HL-60/S4 (cell line): ENCODE measurements at regions not wholly inside any gene's neighbourhood (a gene's known extent, or its start where the extent isn't known, plus 50 kb on each side); places are given as distances from the start of the nearest gene placed in this dataset.

ENCODE experiments used
- in situ Hi-C: fragments of 300-500 bp; cut with MboI; formaldehyde crosslinking; loops from 2 replicates; pipeline ENCODE4 v1.14.3; 2022; ENCODE audit warnings: low sequenced_read_pairs

GRCh38 chr6:113600551-113601339 is 256.4 kb upstream of the MARCKS start:
- in situ Hi-C loops, result no loop called here

- in situ Hi-C loops, result no loop called here
Observed at GRCh38 chr6:113607821-113608545, 249.2 kb upstream of the MARCKS start.

DNA sequence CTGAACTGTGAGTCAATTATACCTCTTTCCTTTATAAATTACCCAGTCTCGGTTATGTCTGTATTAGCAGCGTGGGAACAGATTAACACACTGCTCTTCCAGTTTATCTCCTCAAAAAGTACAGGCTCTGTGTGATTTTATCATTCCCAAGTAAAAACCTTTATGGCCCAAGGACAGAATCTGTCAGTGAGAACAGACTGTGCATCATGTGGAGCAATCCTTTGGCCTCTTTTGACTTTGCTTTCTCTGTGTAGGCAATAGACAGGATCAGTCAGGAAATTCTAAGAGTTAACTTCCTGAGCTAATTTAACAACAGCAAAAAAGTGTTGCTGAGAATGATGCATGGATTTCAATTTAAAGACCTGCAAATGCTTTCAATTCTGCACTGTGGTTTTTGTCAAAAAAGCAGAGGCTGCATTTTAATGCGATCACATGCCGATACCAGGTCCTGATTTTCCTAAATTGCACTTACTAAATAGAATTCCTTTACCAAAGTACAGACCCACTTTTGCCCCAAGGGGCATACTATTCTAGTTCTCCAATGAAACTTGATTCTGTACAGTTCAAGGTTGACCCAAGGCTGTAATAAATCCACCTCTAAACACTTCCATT is 246.7 kb upstream of the MARCKS start:
- in situ Hi-C loops, result no loop called here

DNA sequence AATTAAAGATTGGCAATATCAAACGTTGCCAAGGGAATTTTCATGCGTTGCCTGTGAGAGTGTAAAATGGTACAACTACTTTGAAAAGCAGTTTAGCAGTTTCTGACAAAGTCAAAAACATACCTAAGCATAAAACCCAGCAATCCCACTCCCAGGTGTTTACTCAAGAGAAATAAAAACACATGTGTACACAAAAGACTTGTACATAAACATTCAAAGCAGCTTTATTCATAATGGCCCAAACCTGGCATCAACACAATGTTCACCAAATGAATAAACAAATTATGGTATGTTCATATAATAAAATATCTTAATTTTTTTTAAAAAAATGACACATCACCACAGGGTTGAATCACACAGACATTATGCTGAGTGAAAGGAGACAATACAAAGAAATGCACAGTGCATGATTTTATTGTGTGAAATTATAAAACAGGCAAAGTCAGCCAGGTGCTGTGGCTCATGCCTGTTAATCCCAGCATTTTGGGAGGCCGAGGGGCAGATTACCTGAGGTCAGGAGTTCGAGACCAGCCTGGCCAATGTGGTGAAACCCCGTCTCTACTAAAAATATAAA is 240.4 kb upstream of the MARCKS start:
- in situ Hi-C loops, result no loop called here

- in situ Hi-C loops, result no loop called here
Observed at GRCh38 chr6:113619077-113619476, 238.1 kb upstream of the MARCKS start.

DNA sequence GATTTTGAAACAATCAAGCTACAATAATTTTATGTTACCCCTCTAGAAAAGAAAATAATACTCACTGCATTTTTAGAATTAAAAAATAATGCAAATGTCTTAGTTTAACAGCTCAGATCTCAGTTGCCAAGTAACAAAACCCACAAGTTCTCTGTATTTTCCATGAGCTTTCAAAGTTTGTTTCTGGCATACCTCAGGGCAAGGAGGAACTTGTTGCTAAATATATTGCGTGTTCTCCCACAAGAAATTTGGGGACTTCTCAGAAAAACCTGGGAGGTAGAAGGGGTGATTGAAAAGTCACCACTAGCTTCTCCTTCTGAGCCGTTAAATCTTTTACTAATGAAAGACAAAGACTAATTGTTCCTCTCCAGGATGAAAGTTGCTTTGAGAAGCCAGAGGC is 236.8 kb upstream of the MARCKS start:
- in situ Hi-C loops, result no loop called here

- in situ Hi-C loops, result no loop called here
Observed at GRCh38 chr6:113622254-113622653, 234.9 kb upstream of the MARCKS start.

DNA sequence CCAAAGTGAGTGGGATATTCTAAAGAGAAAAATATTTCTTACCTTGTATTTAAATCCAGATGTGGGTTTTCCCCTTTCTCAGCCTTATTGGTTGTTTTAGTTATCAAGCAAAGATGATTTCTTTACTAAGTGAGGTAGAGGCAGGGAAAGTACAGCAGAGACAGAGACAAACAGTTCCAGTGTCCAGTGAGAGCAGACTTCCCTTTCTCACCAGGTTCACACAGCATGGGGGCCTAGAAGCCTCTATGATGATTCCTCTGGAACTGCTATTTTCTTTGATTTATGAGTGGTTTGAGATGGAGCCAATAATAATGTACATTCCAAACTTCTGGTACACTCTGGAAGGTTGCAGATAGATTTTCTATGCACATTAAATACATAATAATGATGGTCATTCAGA is 234.0 kb upstream of the MARCKS start:
- in situ Hi-C loops, result no loop called here

- in situ Hi-C loops, result no loop called here
Observed at GRCh38 chr6:113625850-113626249, 231.3 kb upstream of the MARCKS start.

DNA sequence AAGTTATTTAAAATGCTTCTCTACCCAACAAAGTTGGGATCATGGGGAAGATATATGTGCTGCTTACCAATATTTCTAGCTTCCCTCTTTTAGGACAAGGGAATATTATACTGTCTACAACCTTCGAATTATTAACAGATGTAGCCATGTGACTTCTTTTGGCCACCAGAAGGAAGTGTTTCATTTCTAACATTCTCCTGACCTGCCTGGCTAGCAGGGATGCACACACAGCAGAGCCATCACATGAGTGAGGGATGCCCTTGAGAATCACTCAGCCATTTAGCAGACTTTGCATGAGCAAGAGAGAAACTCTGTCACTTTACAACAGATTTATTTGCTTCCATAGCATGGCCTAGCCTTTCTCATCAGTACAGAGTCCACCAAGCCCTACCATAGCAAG is 230.7 kb upstream of the MARCKS start:
- in situ Hi-C loops, result no loop called here

DNA sequence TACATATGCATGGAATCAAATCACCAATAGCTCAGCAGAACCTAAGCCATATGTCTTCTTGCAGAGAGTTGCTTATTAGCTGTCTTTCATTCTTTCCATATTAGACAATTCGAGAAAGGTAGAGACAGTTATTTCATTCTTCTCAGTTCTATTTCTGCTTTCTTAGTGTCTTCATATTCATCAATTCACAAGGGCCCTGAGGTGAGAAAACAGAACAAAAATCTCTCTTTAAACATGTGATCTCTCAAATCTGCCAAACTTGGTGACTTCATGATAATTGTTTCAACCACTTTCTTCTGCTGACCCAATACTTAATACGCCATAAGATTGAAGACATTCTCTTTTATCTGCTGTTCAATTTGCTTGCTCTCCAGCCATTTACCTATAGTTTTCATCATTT is 229.7 kb upstream of the MARCKS start:
- in situ Hi-C loops, result no loop called here

DNA sequence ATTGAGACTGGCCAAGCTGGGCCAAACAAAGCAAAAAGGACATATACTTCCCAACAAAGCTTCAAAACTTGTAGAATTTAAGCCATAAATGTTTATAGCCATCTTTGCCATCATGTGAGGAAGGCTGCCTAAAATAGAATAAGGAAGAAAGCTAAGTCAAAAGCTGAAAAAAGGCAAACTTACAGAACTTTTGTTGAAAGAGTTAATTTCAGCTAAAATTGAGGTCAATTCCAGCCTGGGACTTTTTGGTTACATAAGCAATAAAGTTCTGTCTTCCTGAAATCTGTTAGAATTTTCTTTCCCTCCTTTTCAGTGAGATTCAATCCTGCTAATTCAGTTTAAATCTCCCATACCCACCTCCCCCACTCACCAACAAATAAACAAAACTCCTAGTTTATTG is 227.9 kb upstream of the MARCKS start:
- in situ Hi-C loops, result no loop called here

DNA sequence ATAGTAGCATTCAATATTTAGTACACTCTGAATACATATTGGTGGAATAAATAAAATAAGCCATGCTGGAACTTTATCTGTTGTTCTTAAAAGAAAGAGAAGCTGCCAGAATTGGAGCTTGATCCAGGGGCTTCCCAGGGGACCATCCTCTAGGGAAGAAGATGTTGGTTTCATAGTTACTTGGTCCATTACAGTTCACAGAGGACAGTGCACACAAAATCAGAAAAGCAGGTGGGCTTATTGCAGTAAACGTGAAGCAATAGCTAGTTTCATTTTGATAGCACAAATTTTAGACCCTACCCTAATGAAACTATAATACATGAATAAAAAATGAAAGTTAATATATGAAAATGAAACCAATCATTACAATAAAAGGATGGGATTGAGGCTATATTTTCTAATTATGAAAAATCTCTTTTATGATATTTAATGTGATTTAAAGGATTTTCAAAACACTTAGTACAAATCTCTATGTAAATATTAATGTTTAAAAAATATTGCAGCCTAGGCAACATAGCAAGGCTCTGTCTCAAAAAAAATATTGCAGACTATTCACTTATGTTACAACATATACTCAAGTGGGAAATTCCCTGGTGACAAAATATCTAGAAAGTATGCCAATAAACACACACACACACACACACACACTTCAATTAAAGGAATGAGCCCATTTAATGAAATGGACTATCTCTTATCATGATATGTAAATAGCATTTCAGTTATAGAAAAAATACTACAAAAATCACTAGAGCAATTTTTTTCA is 227.0 kb upstream of the MARCKS start:
- in situ Hi-C loops, result no loop called here

DNA sequence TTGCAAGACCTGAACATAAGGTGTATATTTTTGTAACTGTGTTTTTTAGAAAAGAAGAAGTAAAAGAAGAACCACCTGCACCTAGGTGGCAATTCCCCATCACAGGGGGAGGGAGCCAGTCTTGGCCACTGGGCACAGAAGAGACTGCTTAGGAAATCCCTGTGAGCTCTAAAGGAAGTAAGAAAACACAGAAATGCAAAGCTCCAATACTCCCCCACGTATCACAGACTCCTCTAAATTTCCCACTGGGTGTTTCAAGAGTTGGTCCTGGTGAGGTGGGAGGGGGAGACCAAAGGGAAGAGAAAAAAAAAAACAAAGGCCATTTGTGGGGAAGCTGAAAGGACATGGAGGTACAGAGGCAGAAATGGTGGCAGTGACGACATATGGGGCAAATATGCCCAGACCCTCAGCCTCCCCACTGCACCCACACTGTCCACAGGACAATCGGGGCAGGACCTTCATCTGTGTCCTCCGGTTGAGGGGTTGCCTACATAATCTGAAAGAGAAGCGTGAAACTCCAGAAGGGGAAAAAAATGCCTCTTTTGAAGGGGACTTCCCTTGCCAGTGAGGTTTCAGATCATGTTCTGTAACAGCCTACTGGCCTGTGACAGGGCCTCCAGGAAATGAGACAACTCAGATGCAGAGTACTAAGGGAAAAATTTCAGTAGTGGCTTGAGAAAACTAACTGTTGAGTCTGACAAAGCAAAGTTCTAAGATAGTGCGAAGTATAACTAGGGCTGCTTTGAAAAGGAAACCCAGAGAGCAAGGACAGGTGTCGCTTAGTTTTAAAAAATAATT is 226.2 kb upstream of the MARCKS start:
- in situ Hi-C loops, result no loop called here

DNA sequence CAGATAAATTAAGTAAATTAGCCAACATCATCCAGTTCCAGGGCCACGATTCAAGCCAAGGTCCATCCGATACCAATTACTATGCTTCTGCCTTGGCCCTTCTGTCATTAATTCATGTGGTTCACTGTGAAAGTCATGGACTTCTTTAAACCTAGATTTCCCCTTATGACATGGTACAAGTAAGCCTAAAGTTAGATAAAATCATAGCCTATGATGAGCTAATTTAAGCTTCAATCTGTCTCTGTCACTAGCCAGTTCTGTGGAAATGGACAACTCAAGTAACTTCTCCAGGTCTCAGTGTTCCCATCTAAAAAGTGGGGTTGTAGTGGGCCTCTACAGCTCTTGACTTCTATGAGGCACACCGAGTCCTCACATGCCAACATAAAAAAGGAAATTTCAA is 225.5 kb upstream of the MARCKS start:
- in situ Hi-C loops, result no loop called here

DNA sequence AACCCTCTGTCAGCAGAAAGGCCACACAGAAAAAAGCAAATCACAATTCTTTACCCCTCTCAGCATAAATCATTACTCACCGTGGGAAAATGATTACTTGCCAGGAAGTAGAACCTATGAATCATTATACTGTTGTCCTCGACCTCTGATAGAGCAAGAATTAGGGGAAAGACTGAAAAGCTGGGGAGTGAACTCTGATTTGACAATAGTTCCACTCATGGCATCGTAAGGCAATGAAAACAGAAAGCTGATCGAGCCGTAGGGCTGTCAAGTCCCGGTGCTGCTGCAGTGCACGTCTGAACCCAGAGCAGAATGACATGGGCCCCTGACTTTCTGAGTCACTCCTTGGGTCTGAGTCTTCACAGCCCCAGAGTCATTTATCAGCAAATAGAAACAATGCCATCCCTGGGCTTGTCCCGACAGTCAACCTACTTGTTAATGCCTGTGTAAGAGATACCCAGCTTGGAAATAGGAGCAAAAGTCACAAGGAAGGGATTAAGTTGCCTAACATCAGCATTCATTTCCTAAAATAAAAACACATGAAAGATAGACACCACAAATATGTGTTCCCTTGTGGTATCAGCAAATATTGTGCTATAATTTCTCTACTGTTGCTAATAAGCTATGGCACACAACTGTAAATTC is 224.8 kb upstream of the MARCKS start:
- in situ Hi-C loops, result no loop called here

GRCh38 chr6:113633638-113634037 is 223.5 kb upstream of the MARCKS start:
- in situ Hi-C loops, result no loop called here

DNA sequence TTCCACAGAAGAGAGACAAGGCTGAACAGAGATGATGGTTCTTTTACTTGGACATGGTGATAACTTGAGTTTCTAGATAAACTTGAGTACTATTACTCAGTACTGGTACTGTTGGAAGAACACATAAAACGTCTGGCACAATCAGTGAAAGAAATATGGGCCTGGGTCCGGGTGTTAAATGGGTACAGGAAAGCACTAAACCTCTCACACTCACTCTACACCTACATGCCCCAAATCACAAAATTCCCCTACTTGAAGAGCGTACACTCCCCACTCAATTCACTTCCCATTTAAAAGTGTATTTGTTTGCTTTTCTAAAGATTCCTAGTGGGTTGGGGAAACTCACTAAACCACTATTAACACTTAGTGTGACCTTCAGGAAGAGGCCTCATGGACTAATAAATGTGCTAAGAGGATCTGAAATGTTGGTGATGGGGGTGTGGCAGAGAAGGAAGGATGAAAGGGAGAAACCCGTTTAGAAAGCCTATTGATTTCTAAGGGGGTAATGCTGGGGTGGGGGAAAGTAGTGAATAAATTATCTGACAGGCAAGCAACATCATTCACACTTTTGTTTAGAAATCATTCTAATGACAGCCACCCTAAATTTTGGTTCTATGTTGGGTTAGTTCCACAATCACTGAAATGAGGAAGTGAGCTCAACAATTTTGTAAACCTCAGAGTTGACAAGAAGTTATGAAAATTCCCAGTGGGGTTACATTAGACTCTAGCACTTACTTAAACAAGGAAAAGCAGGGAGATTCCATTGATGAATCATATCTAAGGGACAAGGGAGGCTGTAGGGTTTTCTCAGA is 222.6 kb upstream of the MARCKS start:
- in situ Hi-C loops, result no loop called here
